ELR (cell line): ENCODE measurements at regions not wholly inside any gene's neighbourhood (a gene's known extent, or its start where the extent isn't known, plus 50 kb on each side); places are given as distances from the start of the nearest gene placed in this dataset.

Experiments
- DNase-seq: peaks from one replicate; pipeline ENCODE4 v3.0.0-alpha.2; 2015; ENCODE audit warnings: low read depth

DNA sequence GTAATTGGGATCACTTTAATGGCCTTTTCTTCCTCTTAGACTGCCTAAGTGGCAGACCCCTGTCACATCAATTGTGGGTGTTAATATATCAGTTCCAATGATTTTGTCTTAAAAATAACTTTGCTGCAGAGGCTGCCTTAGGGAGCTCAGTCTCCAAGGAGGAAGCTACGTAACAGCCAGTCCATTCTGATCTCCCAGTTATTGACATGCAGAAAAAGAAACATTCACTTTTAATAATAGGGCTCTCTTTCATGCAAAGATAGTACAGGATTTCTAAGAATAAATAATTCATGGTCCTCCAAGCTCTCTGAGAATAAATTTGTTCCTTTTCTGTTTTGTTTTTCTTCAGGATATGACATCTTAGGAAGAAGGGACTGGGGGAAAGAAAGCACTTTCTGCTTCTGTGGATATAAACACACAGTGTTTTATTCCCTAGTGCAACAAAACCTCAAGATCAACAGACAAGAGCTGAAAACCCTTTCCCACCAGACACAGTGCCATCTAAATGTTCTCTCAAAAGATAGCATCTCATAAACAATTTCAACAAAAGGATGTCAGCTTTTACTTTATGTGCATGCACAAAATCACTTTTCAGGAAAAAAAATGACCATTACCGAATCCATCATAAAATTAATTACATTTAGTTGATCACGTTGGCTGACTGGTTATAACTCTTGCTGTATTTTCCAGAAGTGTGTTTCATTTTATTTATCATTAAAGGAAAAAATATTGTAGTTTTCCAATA, 372.4 kb upstream of the SLC7A11 start:
- no peak for DNase-seq

GRCh38 chr4:138612428-138612827, 370.3 kb upstream of the SLC7A11 start:
- DNase-seq, result no peak

- no peak for DNase-seq
These were observed 369.6 kb upstream of the SLC7A11 start for GRCh38 chr4:138611721-138612120.

GRCh38 chr4:138611017-138611416, 368.9 kb upstream of the SLC7A11 start:
- no peak for DNase-seq

- peak; percentile 32 for DNase-seq
These were observed 367.8 kb upstream of the SLC7A11 start for GRCh38 chr4:138609943-138610350.

DNA sequence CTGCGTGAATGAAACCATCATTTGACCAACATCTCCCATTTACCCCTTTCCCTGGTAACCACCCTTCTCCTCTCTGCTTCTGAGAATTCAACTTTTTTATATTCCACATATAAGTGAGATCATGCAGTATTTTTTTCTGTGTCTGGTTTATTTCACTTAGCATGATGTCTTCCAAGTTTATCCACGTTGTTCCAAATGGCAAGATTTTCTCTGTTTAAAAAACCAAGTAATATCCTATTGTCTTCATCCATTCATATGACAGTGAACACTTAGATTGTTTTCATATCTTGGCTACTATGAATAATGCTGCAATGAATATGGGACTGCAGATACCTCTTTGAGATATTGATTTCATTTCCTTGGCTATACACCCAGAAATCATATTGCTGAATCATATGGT, 362.4 kb upstream of the SLC7A11 start:
- no peak for DNase-seq

DNA sequence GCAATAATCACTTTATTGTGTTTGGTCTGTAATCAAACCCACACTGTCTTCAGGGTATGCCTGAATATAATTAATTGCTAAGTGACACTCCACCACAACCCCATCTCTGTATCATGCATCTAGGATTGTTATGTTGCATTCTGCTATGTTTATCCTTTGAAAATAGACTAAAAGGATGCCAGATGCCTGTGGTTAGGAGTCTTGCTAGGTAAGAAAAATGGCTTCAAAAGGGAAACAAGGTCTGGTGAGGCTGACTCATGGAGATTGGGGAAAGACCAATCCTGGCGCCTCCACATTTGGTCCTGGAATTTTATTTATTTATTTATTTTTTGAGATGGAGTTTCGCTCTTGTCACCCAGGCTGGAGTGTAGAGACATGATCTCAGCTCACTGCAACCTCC, 360.5 kb upstream of the SLC7A11 start:
- DNase-seq, result peak; percentile 2

DNA sequence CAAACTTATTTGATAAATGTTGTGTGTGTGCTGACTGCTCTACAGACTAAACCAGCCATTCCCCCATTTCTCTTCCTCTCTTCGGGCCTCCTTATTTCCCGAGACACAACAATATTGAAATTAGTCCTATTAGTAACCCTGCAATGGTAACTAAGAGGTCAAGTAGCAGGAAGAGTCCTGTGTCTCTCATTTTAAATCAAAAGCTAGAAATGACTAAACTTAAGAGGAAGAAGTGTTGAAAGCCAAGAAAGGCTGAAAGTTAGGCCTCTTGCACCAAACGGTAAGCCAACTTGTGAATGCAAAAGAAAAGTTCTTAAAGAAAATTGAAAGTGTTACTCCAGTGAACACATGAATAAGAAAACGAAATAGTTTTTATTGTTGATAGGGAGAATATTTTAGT, 357.8 kb upstream of the SLC7A11 start:
- no peak for DNase-seq

- DNase-seq, result no peak
These were observed 356.1 kb upstream of the SLC7A11 start for GRCh38 chr4:138598226-138598625.

- DNase-seq, result no peak
These were observed 354.7 kb upstream of the SLC7A11 start for GRCh38 chr4:138596896-138597295.

DNA sequence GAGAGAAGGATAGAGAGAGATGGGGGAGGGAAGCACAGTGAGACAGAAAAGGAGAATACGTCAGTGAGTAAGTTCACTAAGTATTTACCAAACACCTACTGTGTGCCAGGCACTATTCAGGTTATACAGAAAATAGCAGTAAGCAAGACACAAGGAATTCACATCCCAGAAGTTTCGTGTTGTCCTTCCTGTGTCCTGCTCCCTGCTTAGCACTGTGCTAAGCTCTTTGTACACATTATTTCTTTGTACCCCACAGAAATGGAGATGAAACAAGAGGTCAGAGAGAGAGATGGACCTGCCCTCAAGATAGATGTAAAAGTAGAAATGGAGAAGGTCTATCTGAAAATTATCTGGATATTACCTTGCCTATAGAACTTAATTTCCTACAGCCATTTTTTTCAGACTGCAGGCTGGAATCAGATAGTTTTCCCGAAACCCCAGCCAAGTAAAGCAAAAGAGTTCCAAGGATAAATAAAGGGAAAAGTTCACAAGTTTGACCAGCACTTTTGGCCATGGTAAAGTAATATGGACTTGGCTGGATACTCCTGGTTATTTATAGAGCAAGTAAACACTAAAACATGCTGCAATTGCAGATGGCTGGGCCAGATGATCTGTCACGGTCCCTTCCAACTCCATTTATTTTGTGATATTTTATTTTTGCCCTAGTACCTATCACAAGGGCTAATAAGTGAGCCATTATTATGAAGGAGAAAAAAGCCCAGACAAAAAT, 353.7 kb upstream of the SLC7A11 start:
- no peak for DNase-seq

- DNase-seq, result no peak
These were observed 353.0 kb upstream of the SLC7A11 start for GRCh38 chr4:138595171-138595570.

DNA sequence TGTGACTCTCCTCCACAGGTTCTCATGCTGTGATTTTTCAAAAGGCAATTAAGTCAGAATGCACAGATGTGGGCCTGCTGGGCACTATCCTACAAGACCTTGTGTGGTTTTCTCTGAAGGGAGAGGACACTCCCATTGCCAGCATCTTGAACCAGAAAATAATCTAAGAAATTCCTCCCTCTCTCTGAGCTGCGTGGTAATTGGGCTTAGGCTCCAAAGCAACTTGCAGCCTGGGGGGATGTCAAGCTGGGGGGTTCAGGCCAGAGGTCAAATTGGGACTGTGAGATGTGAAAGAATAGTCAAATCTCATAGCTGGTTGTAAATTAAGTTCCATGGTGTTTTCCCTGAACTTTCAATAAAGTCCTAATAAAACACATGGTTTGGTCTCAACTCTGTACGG, 350.6 kb upstream of the SLC7A11 start:
- DNase-seq, result no peak

DNA sequence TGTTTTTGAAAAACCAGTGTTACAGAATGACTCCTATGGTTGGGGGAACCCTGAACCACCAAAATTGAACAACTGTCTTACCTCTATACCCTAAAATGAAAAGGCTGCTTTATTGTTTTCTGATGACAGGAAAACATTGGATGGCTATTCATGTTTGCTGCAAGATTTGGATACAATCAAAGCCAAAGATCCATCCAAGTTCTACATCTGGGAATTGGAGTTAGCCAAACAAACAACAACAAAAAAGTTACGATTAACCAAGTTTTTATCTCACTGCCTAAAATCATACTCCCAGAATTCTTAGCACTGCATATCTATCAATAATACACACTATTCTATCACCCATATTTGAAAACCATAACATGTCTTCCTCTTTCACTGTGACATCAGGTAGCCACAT, 349.7 kb upstream of the SLC7A11 start:
- no peak for DNase-seq

GRCh38 chr4:138588501-138588900, 346.4 kb upstream of the SLC7A11 start:
- no peak for DNase-seq

- DNase-seq, result no peak
These were observed 337.0 kb upstream of the SLC7A11 start for GRCh38 chr4:138579146-138579545.

DNA sequence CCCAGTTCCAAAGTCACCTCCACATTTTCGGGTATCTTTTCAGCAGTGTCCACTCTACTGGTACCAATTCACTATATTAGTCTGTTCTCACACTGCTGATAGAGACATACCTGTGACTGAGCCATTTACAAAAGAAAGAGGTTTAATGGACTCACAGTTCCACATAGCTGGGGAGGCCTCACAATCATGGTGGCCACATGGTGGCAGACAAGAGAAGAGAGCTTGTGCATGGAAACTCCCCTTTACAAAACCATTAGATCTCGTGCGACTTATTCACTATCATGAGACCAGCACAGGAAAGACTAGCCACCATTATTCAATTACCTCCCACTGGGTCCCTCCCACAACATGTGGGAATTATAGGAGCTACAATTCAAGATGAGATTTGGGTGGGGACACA, 335.7 kb upstream of the SLC7A11 start:
- DNase-seq, result peak; percentile 57

- no peak for DNase-seq
These were observed 335.0 kb upstream of the SLC7A11 start for GRCh38 chr4:138577145-138577544.

DNA sequence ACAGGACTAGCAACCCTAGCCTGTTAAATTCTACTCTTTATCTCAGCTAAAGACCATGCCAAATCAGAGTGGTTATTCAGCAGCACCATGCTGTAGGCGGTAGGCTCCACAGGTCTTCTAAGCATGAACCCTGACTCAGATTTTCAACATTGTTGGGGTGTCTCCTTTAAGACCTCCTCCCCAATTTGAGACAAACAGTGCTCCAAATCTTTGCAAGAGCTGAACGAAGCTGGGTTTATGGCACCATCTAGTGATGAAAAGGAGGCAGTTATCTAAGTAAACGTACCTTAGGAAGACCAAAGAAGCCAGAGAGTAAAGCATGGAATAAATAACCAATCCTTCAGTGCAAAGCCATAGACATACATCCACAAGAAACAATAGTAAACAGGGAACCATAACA, 334.5 kb upstream of the SLC7A11 start:
- DNase-seq, result peak; percentile 61

DNA sequence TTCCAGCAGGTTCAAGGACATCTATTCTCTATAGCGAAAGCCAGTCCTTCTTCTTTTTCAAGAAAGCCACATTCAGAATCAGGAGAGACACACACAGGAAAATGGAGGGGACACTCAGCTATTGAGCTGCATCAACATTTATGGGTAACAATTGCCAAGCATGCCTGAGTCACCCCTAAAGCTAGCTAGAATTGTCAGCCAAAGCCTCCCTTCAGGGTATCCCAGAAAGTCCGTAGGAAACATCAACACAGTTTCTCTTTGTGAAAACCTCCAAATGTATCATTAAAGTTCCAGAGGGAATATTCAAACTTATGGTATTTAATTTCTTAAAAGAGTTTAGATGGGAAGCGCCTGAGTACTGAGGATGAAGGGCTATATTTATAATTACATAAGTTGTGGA, 331.1 kb upstream of the SLC7A11 start:
- peak; percentile 22 for DNase-seq

- peak; percentile 24 for DNase-seq
These were observed 329.9 kb upstream of the SLC7A11 start for GRCh38 chr4:138572007-138572406.

- DNase-seq, result no peak
These were observed 325.5 kb upstream of the SLC7A11 start for GRCh38 chr4:138567696-138568095.

DNA sequence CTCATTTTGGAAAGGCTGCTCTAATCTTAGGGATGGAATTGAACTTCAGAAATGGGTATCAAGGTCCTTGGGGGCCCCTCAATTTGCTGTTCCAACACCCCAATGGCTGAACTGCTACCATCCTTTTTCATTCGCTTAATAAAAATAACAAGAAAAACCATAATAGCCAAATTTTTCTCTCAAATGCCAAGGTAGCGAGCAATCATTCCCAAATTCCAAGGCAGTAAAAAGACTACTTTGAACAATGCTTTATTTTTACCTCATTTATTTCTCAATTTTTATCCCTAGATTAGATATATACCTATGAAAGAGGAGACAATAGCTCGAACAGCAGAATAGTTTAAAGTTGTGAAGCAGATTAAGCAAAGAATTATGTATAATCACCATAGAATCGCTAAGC, 323.4 kb upstream of the SLC7A11 start:
- DNase-seq, result no peak

DNA sequence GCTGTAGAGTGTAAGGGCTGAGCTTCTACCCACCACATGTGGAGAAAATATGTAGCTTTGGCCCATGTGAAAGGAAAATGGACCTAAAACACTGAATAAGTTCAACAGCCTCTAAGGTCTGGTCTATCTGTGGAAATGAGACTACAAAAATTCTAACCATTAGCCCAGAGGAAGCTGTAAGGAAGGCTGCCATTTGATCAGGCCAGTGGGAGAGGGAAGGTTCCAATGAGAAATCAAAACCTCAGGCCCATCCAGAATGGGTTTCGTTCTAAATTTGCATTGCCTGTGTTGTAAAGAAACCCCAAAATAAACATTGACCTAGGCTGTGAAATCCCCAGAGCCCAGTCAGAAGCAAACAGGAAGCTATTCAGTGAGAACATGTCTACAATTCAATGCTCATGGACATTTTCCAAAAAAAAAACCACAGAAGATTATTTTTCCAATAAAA, 320.4 kb upstream of the SLC7A11 start:
- peak; percentile 36 for DNase-seq
